ENCODE measurements at regions not wholly inside any gene's neighbourhood (a gene's known extent, or its start where the extent isn't known, plus 50 kb on each side); places are given as distances from the start of the nearest gene placed in this dataset.

DNA sequence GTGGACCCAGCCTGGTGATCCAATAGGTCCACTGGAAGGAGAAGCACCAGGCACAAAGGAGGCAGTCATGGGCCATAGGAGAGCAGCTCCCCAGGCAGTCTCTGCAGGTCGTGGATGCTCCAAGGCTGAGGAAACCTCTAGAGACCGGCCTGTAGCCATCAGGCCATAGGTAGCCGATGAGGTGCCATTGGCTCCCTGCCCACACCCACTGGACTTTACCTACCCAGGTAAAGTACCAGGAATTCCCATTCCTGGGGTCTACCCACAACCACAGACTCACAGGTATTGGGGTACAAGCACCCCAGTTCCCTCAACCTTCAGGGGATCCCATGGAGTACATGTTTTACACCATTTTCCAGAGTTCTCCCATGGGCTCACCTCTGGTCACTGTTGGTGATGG lies 188.0 kb upstream of the TCERG1L start:
- intact Hi-C loops (cut with DNase I), result no loop called here
- H3K27ac ChIP-seq, result no peak overlapping the region
- 85 to 92% methylated on average over 3 of the region's 3 CpGs for whole genome bisulfite sequencing, 2 donors
- TF ChIP-seq, protein P1, sequence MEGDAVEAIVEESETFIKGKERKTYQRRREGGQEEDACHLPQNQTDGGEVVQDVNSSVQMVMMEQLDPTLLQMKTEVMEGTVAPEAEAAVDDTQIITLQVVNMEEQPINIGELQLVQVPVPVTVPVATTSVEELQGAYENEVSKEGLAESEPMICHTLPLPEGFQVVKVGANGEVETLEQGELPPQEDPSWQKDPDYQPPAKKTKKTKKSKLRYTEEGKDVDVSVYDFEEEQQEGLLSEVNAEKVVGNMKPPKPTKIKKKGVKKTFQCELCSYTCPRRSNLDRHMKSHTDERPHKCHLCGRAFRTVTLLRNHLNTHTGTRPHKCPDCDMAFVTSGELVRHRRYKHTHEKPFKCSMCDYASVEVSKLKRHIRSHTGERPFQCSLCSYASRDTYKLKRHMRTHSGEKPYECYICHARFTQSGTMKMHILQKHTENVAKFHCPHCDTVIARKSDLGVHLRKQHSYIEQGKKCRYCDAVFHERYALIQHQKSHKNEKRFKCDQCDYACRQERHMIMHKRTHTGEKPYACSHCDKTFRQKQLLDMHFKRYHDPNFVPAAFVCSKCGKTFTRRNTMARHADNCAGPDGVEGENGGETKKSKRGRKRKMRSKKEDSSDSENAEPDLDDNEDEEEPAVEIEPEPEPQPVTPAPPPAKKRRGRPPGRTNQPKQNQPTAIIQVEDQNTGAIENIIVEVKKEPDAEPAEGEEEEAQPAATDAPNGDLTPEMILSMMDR (IDR thresholded peaks at IDR 0.05), result no peak
- no peak for TF ChIP-seq POLR2A (IDR thresholded peaks at IDR 0.05)
- H3K4me1 ChIP-seq, result no peaks in the 10 kb centered on the region
- no peaks in the 10 kb centered on the region for H3K27me3 ChIP-seq
- H3K9me3 ChIP-seq, result no peaks in the 10 kb centered on the region
- H3K36me3 ChIP-seq, result no peaks in the 10 kb centered on the region
- no peak for DNase-seq
- H3K4me3 ChIP-seq (replicated peaks in 1 of 3), result no peak overlapping the region

DNA sequence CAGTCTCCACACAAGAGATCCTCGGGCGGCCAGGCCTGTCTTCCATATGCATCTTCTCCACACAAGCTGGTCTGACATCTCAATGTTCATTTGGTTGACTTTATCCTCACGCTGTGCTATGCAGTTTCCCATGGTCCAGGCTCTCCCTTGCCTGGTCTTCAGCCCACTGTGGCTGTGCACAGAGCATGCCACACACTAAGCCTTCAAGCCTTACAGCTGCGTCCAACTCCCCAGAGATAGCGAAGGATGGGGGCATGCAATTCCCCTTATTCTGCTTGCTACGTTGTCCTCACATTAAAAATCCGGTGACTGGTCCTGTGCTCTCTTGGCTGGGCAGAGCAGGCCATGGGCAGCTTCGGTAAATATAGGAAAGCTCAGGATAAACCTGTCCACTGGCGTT lies 188.7 kb upstream of the TCERG1L start:
- intact Hi-C loops (cut with DNase I), result no loop called here
- Histone ChIP-seq H3K27me3 (no peaks in the 10 kb centered on the region), H3K36me3 (no peaks in the 10 kb centered on the region), H3K4me1 (no peaks in the 10 kb centered on the region), H3K9me3 (no peaks in the 10 kb centered on the region), H3K27ac (no peak overlapping the region), H3K4me3 (replicated peaks in 1 of 3) (no peak overlapping the region)
- TF ChIP-seq, protein P1 (IDR thresholded peaks at IDR 0.05), result no peak
- TF ChIP-seq POLR2A (IDR thresholded peaks at IDR 0.05), result no peak
- DNase-seq, result no peak
- 82 to 86% methylated on average over 9 of the region's 9 CpGs for WGBS, 2 donors

DNA sequence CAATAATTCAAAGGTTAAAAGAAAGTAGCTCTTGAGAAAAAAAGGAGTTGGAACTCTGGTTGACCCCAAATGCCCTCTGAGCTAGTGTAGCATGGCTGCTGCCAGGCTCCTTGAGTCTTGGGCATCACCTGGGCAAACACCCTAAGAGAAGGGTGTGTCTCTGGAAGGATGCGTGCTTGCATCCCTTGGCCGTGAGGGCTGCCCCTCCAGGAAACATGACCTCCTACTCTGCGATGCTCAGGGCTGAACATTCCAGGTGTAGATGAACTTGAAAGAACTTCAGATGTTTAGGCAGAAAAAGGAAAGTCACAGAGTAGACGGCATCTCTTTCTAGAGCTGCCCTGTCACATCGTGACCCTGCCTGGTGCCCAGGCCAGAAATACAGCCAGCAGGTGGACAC lies 189.4 kb upstream of the TCERG1L start:
- H3K27ac ChIP-seq, result no peak overlapping the region
- H3K9me3 ChIP-seq, result no peaks in the 10 kb centered on the region
- WGBS, 2 donors, result 88 to 91% methylated on average over 5 of the region's 5 CpGs
- no peaks in the 10 kb centered on the region for H3K4me1 ChIP-seq
- no peaks in the 10 kb centered on the region for H3K27me3 ChIP-seq
- H3K36me3 ChIP-seq, result no peaks in the 10 kb centered on the region
- intact Hi-C loops (cut with DNase I), result no loop called here
- TF ChIP-seq, protein P1 (IDR thresholded peaks at IDR 0.05), result no peak
- no peak for TF ChIP-seq POLR2A (IDR thresholded peaks at IDR 0.05)
- H3K4me3 ChIP-seq (replicated peaks in 1 of 3), result no peak overlapping the region
- no peak for DNase-seq

DNA sequence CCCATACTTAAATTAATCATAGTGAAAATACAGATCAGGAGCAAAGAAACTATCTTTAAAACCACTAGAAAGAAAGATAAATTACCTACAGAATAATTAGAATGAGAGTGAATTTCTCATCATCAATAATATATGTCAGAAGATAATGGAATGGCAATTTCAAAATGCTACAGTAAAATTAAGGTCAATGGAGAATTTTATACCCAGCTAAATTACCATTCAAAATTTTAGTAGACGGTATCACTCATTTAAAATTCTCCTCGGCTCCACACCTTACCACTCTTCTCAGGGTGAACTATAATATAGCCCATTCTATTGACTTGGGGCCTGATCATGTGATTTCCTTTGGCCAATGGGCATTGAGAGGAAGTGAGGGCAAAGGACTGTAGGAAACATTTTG lies 192.5 kb upstream of the TCERG1L start:
- no peak for TF ChIP-seq POLR2A (IDR thresholded peaks at IDR 0.05)
- TF ChIP-seq, protein P1 (IDR thresholded peaks at IDR 0.05), result no peak

DNA sequence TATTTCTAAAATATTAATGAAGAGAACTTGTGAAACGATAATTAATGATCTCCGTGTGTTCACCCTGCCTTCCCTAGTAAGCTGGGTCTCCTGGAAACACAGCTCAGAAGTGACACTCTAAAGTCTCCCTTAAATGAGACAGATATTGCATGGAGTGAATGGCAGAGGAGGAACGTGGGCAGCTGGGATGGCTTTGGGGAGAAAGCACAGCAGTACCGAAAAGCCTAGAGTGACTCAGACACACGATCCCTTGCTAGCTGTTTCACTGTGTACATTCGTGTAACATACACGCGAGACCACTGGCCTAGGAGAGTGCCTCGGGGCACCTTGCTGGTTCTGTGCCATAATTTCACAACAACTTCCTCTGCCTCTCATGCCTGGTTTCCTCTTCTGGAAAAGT lies 199.9 kb upstream of the TCERG1L start:
- no peak overlapping the region for H3K4me3 ChIP-seq (replicated peaks in 1 of 3)
- H3K27me3 ChIP-seq, result no peaks in the 10 kb centered on the region
- H3K4me1 ChIP-seq, result no peaks in the 10 kb centered on the region
- 90 to 92% methylated on average over 9 of the region's 9 CpGs for WGBS, 2 donors
- H3K36me3 ChIP-seq, result no peaks in the 10 kb centered on the region
- intact Hi-C loops (cut with DNase I), result no loop called here
- no peak for TF ChIP-seq POLR2A (IDR thresholded peaks at IDR 0.05)
- TF ChIP-seq, protein P1 (IDR thresholded peaks at IDR 0.05), result no peak
- H3K27ac ChIP-seq, result no peak overlapping the region
- no peaks in the 10 kb centered on the region for H3K9me3 ChIP-seq
- DNase-seq, result no peak

More for the DNA sequence above, 192.5 kb upstream of the TCERG1L start:
- no peak overlapping the region for H3K27ac ChIP-seq
- H3K27me3 ChIP-seq, result no peaks in the 10 kb centered on the region
- no peaks in the 10 kb centered on the region for H3K9me3 ChIP-seq
- no peak overlapping the region for H3K4me3 ChIP-seq (replicated peaks in 1 of 3)
- H3K36me3 ChIP-seq, result no peaks in the 10 kb centered on the region
- intact Hi-C loops (cut with DNase I), result no loop called here
- no peaks in the 10 kb centered on the region for H3K4me1 ChIP-seq
- no peak for DNase-seq
- WGBS, 2 donors, result 93 to 96% methylated on average over 2 of the region's 2 CpGs

Data from thyroid gland (tissue), 4 donors.